ENCODE measurements at regions not wholly inside any gene's neighbourhood (a gene's known extent, or its start where the extent isn't known, plus 50 kb on each side); places are given as distances from the start of the nearest gene placed in this dataset.
A peak's percentile ranks its signal among the peaks of the same experiment; 100 is the strongest.

DNA sequence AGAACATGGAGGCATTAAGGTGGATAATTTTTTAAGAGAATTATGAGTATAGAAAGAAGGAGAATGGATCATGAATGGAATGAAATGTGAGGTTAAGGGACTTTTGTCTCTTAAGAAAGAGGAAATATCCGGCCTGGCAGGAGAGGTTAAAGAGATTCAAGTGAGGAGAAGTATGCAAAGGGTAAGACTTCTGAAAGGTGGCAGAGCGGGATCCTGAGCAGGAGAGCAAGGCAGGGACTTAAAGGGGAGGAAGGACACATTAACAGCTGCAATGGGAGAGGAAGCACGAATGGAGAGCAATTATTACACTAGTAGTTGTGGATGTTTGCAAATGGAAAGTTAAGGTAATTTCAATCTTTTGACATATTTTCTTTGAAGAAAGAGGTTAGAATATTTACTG, 171.0 kb downstream of the KITLG start:
- Histone ChIP-seq H3K27me3 (ENCODE audit: control insufficient read depth in 3 of 3, insufficient read depth in 3 of 3, low read length in 2 of 3) (no peaks in the 10 kb centered on the region), H3K9me3 (ENCODE audit: control insufficient read depth in 4 of 4, insufficient read depth in 3 of 4, low read length in 3 of 4) (no peaks in the 10 kb centered on the region), H3K36me3 (ENCODE audit: control insufficient read depth in 4 of 4, insufficient read depth in 4 of 4, low read length in 4 of 4) (no peaks in the 10 kb centered on the region), H3K4me3 (no peak overlapping the region), H3K9ac (ENCODE audit: insufficient read depth in 1 of 2, low read length in 2 of 2) (no peak overlapping the region), H3K4me1 (ENCODE audit: control insufficient read depth in 5 of 5, insufficient read depth in 5 of 5, low read length in 5 of 5) (peaks cover 0 to 21% (median 0%) of the 10 kb centered on the region in 5 donors), H3K27ac (ENCODE audit: low read depth in 1 of 2, low read length in 1 of 2) (no peak overlapping the region)
- 62 to 79% methylated on average over 3 of the region's 3 CpGs for WGBS, 2 donors
- DNase-seq (no peak), ATAC-seq (ENCODE audit: insufficient read depth, low FRiP score) (no peak)
- TF ChIP-seq CTCF (IDR thresholded peaks at IDR 0.05; ENCODE audit: control extremely low read depth, extremely low read depth) = no peak

- Histone ChIP-seq H3K4me3 (no peak overlapping the region), H3K36me3 (ENCODE audit: control insufficient read depth in 4 of 4, insufficient read depth in 4 of 4, low read length in 4 of 4) (no peaks in the 10 kb centered on the region), H3K4me1 (ENCODE audit: control insufficient read depth in 5 of 5, insufficient read depth in 5 of 5, low read length in 5 of 5) (peaks cover 0 to 21% (median 0%) of the 10 kb centered on the region in 5 donors), H3K9ac (ENCODE audit: insufficient read depth in 1 of 2, low read length in 2 of 2) (no peak overlapping the region), H3K9me3 (ENCODE audit: control insufficient read depth in 4 of 4, insufficient read depth in 3 of 4, low read length in 3 of 4) (no peaks in the 10 kb centered on the region), H3K27ac (ENCODE audit: low read depth in 1 of 2, low read length in 1 of 2) (no peak overlapping the region), H3K27me3 (ENCODE audit: control insufficient read depth in 3 of 3, insufficient read depth in 3 of 3, low read length in 2 of 3) (no peaks in the 10 kb centered on the region)
- WGBS, 2 donors = 68 to 83% methylated on average over 2 of the region's 2 CpGs
- DNase-seq (peak in 1 of 3 donors; percentile 53), ATAC-seq (ENCODE audit: insufficient read depth, low FRiP score) (no peak)
- TF ChIP-seq CTCF (IDR thresholded peaks at IDR 0.05; ENCODE audit: control extremely low read depth, extremely low read depth) = no peak
These were observed 168.6 kb downstream of the KITLG start for GRCh38 chr12:88411689-88412088.

DNA sequence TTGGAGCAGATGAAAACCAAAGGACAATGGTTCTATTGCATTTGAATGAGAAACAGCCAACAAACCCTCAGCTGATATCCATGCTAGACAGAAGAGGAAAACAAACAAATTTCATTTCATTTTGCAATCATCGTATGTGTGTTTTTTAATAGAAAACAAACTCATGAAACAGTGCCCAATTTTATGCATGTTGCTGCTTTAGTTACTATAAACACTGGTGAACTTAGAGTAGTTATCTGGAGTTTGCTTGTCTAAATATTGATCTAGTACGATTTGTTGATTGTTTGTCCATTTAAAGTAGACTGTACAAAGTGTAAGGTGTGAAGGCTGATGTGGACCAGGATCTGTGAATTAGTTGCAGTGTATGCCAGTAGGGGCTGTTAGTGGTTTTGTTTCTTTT, 166.6 kb downstream of the KITLG start:
- DNase-seq = peak in 2 of 3 donors; percentile 60 to 76
- no peaks in the 10 kb centered on the region for H3K36me3 ChIP-seq (ENCODE audit: control insufficient read depth in 4 of 4, insufficient read depth in 4 of 4, low read length in 4 of 4)
- no peaks in the 10 kb centered on the region for H3K27me3 ChIP-seq (ENCODE audit: control insufficient read depth in 3 of 3, insufficient read depth in 3 of 3, low read length in 2 of 3)
- no peak overlapping the region for H3K9ac ChIP-seq (ENCODE audit: insufficient read depth in 1 of 2, low read length in 2 of 2)
- TF ChIP-seq CTCF (IDR thresholded peaks at IDR 0.05; ENCODE audit: control extremely low read depth, extremely low read depth) = no peak
- no peak overlapping the region for H3K4me3 ChIP-seq
- 45 to 64% methylated on average over 2 of the region's 2 CpGs for WGBS, 2 donors
- H3K9me3 ChIP-seq (ENCODE audit: control insufficient read depth in 4 of 4, insufficient read depth in 3 of 4, low read length in 3 of 4) = no peaks in the 10 kb centered on the region
- no peak for ATAC-seq (ENCODE audit: insufficient read depth, low FRiP score)
- peaks cover 0 to 21% (median 0%) of the 10 kb centered on the region in 5 donors for H3K4me1 ChIP-seq (ENCODE audit: control insufficient read depth in 5 of 5, insufficient read depth in 5 of 5, low read length in 5 of 5)
- H3K27ac ChIP-seq (ENCODE audit: low read depth in 1 of 2, low read length in 1 of 2) = no peak overlapping the region

DNA sequence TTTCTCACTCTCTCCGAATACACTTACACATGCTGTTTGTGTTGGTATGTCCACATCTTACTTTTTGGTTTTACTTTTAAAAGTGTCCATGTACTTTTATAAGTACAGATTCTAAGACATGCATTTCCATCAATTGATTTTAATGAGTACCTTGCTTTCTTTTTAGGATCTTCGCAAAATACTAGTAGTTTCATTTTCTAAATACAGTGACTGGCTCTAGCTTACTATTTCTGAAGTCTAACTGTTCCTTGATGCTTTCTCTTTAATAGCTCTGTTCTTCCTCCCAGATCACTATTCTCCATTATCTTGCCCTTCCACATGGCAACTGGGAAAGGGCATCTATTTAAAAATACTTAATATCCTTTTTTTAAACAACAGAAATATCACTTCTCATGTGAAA, 164.1 kb downstream of the KITLG start:
- DNase-seq (no peak), ATAC-seq (ENCODE audit: insufficient read depth, low FRiP score) (no peak)
- Histone ChIP-seq H3K27me3 (ENCODE audit: control insufficient read depth in 3 of 3, insufficient read depth in 3 of 3, low read length in 2 of 3) (no peaks in the 10 kb centered on the region), H3K36me3 (ENCODE audit: control insufficient read depth in 4 of 4, insufficient read depth in 4 of 4, low read length in 4 of 4) (no peaks in the 10 kb centered on the region), H3K4me3 (no peak overlapping the region), H3K4me1 (ENCODE audit: control insufficient read depth in 5 of 5, insufficient read depth in 5 of 5, low read length in 5 of 5) (peaks cover 0 to 21% (median 3%) of the 10 kb centered on the region in 5 donors), H3K9ac (ENCODE audit: insufficient read depth in 1 of 2, low read length in 2 of 2) (no peak overlapping the region), H3K27ac (ENCODE audit: low read depth in 1 of 2, low read length in 1 of 2) (no peak overlapping the region), H3K9me3 (ENCODE audit: control insufficient read depth in 4 of 4, insufficient read depth in 3 of 4, low read length in 3 of 4) (no peaks in the 10 kb centered on the region)
- no peak for TF ChIP-seq CTCF (IDR thresholded peaks at IDR 0.05; ENCODE audit: control extremely low read depth, extremely low read depth)
- WGBS, 2 donors = 82 to 92% methylated on average over 2 of the region's 2 CpGs
